Skeletal muscle tissue (tissue), 3 donors: ENCODE measurements at regions not wholly inside any gene's neighbourhood (a gene's known extent, or its start where the extent isn't known, plus 50 kb on each side); places are given as distances from the start of the nearest gene placed in this dataset.

Experiments
- H3K27ac ChIP-seq: one replicate; pipeline ENCODE4 v1.7.0; 2013; ENCODE audit warnings: mild to moderate bottlenecking, low read depth, low read length, inconsistent platforms
- H3K27me3 ChIP-seq, 3 donors: one replicate each; pipeline ENCODE4 v1.7.0; 2013; ENCODE audit warnings: low read length in 3 of 3; ENCODE audit not compliant: control insufficient read depth in 3 of 3, insufficient read depth in 3 of 3
- H3K36me3 ChIP-seq, 3 donors: one replicate each; pipeline ENCODE4 v1.7.0; 2013; ENCODE audit warnings: low read length in 3 of 3; ENCODE audit not compliant: control insufficient read depth in 3 of 3, insufficient read depth in 3 of 3
- H3K4me1 ChIP-seq, 3 donors: one replicate each; pipeline ENCODE4 v1.7.0; 2013; ENCODE audit warnings: low read length in 3 of 3, mild to moderate bottlenecking in 3 of 3; ENCODE audit not compliant: control insufficient read depth in 3 of 3, insufficient read depth in 3 of 3
- H3K4me3 ChIP-seq, 3 donors: one replicate each; pipeline ENCODE4 v1.7.0; 2013; ENCODE audit warnings: low read length in 3 of 3
- H3K9ac ChIP-seq, 3 donors: one replicate each; pipeline ENCODE4 v1.7.0; 2013; ENCODE audit warnings: low read length in 3 of 3, mild to moderate bottlenecking in 3 of 3, moderate library complexity in 2 of 3, low read depth in 1 of 3
- H3K9me3 ChIP-seq, 3 donors: one replicate each; pipeline ENCODE4 v1.7.0; 2013; ENCODE audit warnings: low read length in 3 of 3; ENCODE audit not compliant: control insufficient read depth in 3 of 3
- donor health status: Osteomylitis.

DNA sequence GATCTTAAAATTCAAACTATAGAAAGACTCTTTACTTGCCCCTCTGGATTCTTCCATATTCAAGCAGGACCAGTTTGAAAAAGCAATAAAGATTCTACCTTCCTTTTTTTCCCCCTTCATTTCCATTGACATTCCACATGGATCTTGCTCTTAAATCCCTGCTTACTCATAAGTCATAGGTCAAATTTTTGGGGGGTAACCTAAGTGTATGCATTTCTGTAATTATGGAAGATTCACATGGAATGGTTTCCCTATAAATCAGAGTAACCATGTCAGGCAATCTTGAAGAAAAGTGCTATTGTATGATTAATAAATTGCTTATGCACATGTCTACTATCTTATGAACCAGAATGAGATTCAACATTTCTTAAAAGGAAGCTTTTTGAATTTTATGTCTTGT lies 551.0 kb downstream of the HAO1 start:
- H3K27ac ChIP-seq = no peak overlapping the region
- H3K36me3 ChIP-seq = no peaks in the 10 kb centered on the region
- H3K27me3 ChIP-seq = no peaks in the 10 kb centered on the region
- no peaks in the 10 kb centered on the region for H3K4me1 ChIP-seq
- H3K9ac ChIP-seq = no peak overlapping the region
- no peak overlapping the region for H3K4me3 ChIP-seq
- no peaks in the 10 kb centered on the region for H3K9me3 ChIP-seq

DNA sequence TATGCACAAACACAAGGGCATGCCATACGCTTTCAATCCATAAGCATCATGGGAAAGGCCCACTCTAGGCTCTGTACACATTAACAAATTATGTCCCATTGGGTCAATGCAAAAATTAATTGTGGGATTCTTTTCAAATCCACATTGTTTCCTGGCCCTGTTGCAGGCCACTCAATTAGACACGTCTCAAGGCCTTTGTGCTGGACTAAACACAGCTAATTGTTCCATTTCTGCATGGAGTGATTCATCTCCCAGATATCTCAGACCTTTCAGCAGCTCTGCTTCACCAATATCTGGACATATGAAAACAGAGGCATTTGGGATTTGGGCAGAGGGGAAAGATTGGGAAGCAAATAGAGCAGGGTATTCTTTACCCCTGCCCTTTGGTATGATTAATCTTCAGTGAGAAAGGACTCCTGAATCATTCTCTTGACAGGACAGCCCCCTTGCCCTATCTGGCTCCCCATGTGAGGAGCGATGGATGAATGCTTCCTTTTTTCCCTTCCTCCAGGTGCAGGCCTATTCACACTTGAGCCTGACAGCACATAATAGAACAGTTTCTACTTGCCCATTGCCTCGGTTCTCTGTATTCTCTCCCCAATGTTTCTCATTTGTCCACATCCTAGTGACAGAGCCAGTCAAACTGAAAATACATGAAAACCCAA lies 547.6 kb downstream of the HAO1 start:
- no peaks in the 10 kb centered on the region for H3K9me3 ChIP-seq
- H3K4me1 ChIP-seq = no peaks in the 10 kb centered on the region
- H3K4me3 ChIP-seq = no peak overlapping the region
- H3K27me3 ChIP-seq = no peaks in the 10 kb centered on the region
- no peak overlapping the region for H3K9ac ChIP-seq
- H3K36me3 ChIP-seq = no peaks in the 10 kb centered on the region
- no peak overlapping the region for H3K27ac ChIP-seq

DNA sequence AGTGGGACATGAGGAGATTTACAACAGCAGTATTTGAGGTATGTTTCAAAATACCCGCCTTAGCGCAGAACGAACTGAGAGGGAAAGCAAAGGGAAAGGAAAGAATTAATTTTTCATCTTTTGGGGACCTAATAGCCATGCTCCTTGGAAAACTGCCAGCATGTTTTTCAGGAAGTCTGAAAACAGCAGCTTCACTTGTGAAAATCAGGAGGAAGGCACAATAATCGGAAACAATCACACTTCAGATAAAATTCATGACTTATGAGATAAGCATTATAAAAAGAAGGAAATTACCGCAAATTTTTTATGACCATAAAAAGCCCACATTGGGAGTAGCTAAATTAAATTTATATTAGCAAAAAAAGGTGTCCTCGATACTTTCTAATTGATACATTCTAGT lies 541.1 kb downstream of the HAO1 start:
- Histone ChIP-seq H3K4me3 (no peak overlapping the region), H3K9me3 (no peaks in the 10 kb centered on the region), H3K27me3 (peaks cover 0 to 2% (median 0%) of the 10 kb centered on the region in 3 donors), H3K36me3 (no peaks in the 10 kb centered on the region), H3K9ac (no peak overlapping the region), H3K4me1 (no peaks in the 10 kb centered on the region), H3K27ac (no peak overlapping the region)

DNA sequence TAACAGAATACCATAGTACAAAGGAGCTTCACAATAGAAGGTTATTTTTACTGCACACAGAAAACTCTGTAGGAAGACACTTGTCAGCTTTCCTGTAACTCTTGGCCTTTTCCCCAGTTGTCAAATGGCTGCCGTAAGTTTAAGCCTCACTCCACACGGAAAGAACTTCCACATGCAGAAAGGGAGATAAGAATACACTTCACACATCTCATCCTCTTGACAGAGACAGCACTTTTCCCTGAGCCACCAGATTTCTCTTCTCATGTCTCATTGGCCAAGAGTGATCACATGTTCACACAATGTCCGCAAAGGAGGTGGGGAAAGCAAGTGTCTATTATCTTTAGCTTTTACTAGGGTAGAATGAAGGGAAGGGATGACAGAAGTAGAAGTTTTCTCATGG lies 540.7 kb downstream of the HAO1 start:
- Histone ChIP-seq H3K27ac (no peak overlapping the region), H3K9ac (no peak overlapping the region), H3K36me3 (no peaks in the 10 kb centered on the region), H3K4me1 (no peaks in the 10 kb centered on the region), H3K27me3 (peaks cover 0 to 2% (median 0%) of the 10 kb centered on the region in 3 donors), H3K4me3 (no peak overlapping the region), H3K9me3 (no peaks in the 10 kb centered on the region)

DNA sequence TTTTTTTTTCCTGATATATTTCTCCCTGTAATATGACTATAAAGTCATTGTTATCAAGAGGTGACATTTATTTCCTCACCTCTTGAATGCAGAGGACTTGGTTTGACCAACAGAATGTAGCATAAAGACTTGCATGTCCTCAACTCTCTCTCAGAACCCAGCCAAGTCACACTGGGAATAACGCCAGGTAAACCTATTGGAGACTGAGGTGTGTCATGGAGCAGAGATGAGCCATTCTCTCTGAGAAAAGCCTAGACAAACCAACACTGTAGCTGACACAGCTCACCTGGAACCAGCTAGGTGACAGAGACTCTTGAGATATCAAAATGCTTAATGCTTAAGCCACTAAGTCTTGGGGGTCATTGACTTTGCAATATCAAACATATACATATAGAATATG lies 533.6 kb downstream of the HAO1 start:
- Histone ChIP-seq H3K27me3 (peaks cover 0 to 1% (median 0%) of the 10 kb centered on the region in 3 donors), H3K27ac (no peak overlapping the region)

DNA sequence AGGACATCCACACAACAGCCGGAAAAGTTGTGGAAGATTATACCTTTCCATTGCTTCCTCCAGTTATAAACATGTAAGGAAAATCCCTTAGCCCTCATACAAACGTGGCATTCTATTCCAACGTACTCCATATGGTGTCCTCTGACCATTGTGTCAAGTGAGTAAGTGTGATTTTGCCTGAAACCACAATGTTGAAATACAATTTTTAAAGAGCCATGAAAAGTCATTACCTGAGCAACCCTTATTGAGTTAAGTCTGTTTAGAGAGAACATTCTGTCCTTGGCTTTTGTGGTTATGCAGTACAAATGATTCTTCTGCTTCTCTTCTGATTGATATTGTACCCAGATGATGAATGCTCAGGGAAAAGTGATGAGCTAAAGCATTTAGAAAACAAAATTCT lies 530.1 kb downstream of the HAO1 start:
- Histone ChIP-seq H3K36me3 (no peaks in the 10 kb centered on the region), H3K27me3 (no peaks in the 10 kb centered on the region), H3K4me3 (no peak overlapping the region), H3K9me3 (no peaks in the 10 kb centered on the region), H3K9ac (no peak overlapping the region), H3K27ac (no peak overlapping the region), H3K4me1 (no peaks in the 10 kb centered on the region)

More for the DNA sequence above, 533.6 kb downstream of the HAO1 start:
- Histone ChIP-seq H3K9ac (no peak overlapping the region), H3K4me1 (no peaks in the 10 kb centered on the region), H3K9me3 (no peaks in the 10 kb centered on the region), H3K36me3 (no peaks in the 10 kb centered on the region), H3K4me3 (no peak overlapping the region)

DNA sequence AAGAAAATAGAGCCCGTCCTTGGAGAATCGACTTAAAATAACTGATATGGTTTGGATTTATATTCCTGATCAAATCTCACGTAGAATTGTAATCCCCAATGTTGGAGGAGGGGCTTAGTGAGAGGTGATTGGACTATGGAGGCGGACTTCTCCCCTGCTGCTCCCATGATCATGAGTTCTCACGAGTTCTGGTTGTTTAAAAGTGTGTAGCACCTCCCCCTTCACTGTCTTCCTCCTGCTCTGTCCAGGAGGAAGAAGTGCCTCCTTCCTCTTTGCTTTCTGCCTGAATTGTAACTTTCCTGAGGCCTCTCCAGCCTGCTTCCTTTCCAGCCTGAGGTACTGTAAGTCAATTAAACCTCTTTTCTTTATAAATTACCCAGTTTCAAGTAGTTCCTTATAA lies 529.2 kb downstream of the HAO1 start:
- Histone ChIP-seq H3K4me1 (no peaks in the 10 kb centered on the region), H3K36me3 (no peaks in the 10 kb centered on the region), H3K4me3 (no peak overlapping the region), H3K9ac (no peak overlapping the region), H3K27ac (no peak overlapping the region), H3K27me3 (no peaks in the 10 kb centered on the region), H3K9me3 (no peaks in the 10 kb centered on the region)

DNA sequence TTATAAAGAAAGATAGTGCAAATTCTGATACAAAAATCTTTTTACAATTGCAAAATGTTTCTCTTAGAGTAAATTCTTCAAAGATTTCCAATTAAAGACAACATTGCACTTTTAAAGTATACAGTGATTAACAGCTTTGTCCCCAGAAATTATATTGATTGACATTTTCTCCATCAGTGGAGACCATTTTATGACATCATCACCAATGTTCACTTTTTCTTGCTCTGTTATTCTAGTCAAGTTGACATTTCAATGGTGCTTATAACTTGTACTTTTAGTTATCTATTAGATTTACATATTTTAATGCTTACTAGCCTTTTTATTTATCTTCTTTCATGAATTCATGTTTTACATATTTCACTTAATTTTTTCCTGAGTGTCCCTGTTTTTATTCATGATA lies 524.8 kb downstream of the HAO1 start:
- no peaks in the 10 kb centered on the region for H3K36me3 ChIP-seq
- no peak overlapping the region for H3K27ac ChIP-seq
- no peaks in the 10 kb centered on the region for H3K9me3 ChIP-seq
- no peak overlapping the region for H3K9ac ChIP-seq
- no peaks in the 10 kb centered on the region for H3K27me3 ChIP-seq
- no peak overlapping the region for H3K4me3 ChIP-seq
- no peaks in the 10 kb centered on the region for H3K4me1 ChIP-seq

DNA sequence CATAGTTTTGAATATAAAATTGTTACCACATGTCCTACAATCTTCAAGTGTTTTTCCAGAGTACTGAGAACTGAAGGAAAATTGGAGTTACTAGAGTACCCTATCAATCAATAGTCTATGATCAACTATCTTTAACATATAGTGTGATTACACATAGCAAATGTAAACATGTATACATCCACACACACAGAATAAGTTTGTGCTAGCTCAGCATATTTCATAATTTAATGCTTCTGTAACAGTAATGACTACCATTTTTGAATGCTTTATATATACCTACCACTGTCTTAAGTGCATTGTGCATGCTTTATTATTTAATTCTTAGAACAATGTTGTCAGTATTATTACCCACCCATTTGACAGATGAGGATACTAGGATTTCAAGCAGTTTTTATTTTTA lies 523.9 kb downstream of the HAO1 start:
- Histone ChIP-seq H3K36me3 (no peaks in the 10 kb centered on the region), H3K9ac (no peak overlapping the region), H3K27ac (no peak overlapping the region), H3K9me3 (no peaks in the 10 kb centered on the region), H3K4me1 (no peaks in the 10 kb centered on the region), H3K4me3 (no peak overlapping the region), H3K27me3 (no peaks in the 10 kb centered on the region)

DNA sequence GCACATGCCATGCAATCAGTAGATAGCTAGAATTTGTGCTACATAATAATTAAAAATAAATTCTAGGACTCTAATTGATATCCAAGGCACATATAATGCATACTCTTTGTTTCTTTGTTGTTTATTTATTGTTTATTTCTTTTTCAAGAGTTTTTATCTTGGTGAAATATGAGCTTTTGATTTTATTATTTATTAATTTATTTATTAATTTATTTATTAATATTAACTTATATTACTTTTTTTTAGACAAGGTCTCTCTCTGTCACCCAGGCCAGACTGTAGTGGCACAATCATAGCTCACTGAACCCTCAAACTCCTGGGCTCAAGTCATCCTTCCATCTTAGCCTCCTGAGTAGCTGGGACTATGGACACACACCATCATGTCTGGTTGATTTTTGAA lies 519.9 kb downstream of the HAO1 start:
- Histone ChIP-seq H3K9me3 (no peaks in the 10 kb centered on the region), H3K9ac (no peak overlapping the region), H3K4me1 (no peaks in the 10 kb centered on the region), H3K36me3 (no peaks in the 10 kb centered on the region), H3K27me3 (no peaks in the 10 kb centered on the region), H3K27ac (no peak overlapping the region), H3K4me3 (no peak overlapping the region)
